ENCODE measurements at regions not wholly inside any gene's neighbourhood (a gene's known extent, or its start where the extent isn't known, plus 50 kb on each side); places are given as distances from the start of the nearest gene placed in this dataset.

GRCh38 chr5:167448376-167448775 is 843.1 kb upstream of the WWC1 start:
- ChIA-PET POLR2A (no interaction called here), CTCF (no interaction called here)
- no peak for ATAC-seq
- DNase-seq (ENCODE audit: low spot score) = no peak
- Mint-ChIP-seq H3K4me1 (peaks cover 21% of the 10 kb centered on the region), H3K36me3 (no peaks in the 10 kb centered on the region), H3K27ac (no peak overlapping the region), H3K27me3 (ENCODE audit: low read depth) (no peaks in the 10 kb centered on the region), H3K4me3 (no peak overlapping the region), H3K9me3 (no peaks in the 10 kb centered on the region)
- no peak for TF ChIP-seq TP53 (CRISPR knock-in tag; IDR thresholded peaks at IDR 0.05)
- no peak for TF ChIP-seq ZMAT4 (CRISPR knock-in tag; IDR thresholded peaks at IDR 0.05)
- no peak for TF ChIP-seq KAT7 (CRISPR knock-in tag; IDR thresholded peaks at IDR 0.05; ENCODE audit: borderline replicate concordance)
- no peak for TF ChIP-seq ZNF138 (CRISPR knock-in tag; conservative IDR thresholded peaks at IDR 0.05)
- no peak for TF ChIP-seq PRRX2 (CRISPR knock-in tag; IDR thresholded peaks at IDR 0.05)
- no peak for TF ChIP-seq ZNF671 (CRISPR knock-in tag; IDR thresholded peaks at IDR 0.05)

- no peak overlapping the region for H3K27ac Mint-ChIP-seq
- H3K36me3 Mint-ChIP-seq = no peaks in the 10 kb centered on the region
- POLR2A ChIA-PET = no interaction called here
- DNase-seq (ENCODE audit: low spot score) (no peak), ATAC-seq (no peak)
- H3K9me3 Mint-ChIP-seq = no peaks in the 10 kb centered on the region
- H3K4me3 Mint-ChIP-seq = no peak overlapping the region
- CTCF ChIA-PET = no interaction called here
- H3K4me1 Mint-ChIP-seq = peaks cover 27% of the 10 kb centered on the region
- TF ChIP-seq TCF7 (CRISPR knock-in tag; IDR thresholded peaks at IDR 0.05; ENCODE audit: low read depth) (no peak), ZNF263 (CRISPR knock-in tag; IDR thresholded peaks at IDR 0.05; ENCODE audit: low read depth) (no peak), EMX1 (CRISPR knock-in tag; IDR thresholded peaks at IDR 0.05) (no peak), ZNF138 (CRISPR knock-in tag; conservative IDR thresholded peaks at IDR 0.05) (no peak), USF1 (CRISPR knock-in tag; IDR thresholded peaks at IDR 0.05) (no peak), ZNF219 (CRISPR knock-in tag; IDR thresholded peaks at IDR 0.05; ENCODE audit: borderline replicate concordance) (no peak), ARID4B (CRISPR knock-in tag; IDR thresholded peaks at IDR 0.05; ENCODE audit: borderline replicate concordance) (no peak), NFE2L1 (CRISPR knock-in tag; IDR thresholded peaks at IDR 0.05) (no peak), TP53 (CRISPR knock-in tag; IDR thresholded peaks at IDR 0.05) (no peak), NR2C2 (CRISPR knock-in tag; IDR thresholded peaks at IDR 0.05) (no peak), ATF6 (CRISPR knock-in tag; IDR thresholded peaks at IDR 0.05) (no peak), ATF3 (CRISPR knock-in tag; conservative IDR thresholded peaks at IDR 0.05) (no peak), KAT7 (CRISPR knock-in tag; IDR thresholded peaks at IDR 0.05; ENCODE audit: borderline replicate concordance) (no peak), SP1 (CRISPR knock-in tag; conservative IDR thresholded peaks at IDR 0.05) (no peak), SMAD3 (CRISPR knock-in tag; IDR thresholded peaks at IDR 0.05; ENCODE audit: borderline replicate concordance) (no peak), ATF1 (CRISPR knock-in tag; IDR thresholded peaks at IDR 0.05) (no peak), RELA (CRISPR knock-in tag; IDR thresholded peaks at IDR 0.05; ENCODE audit: borderline replicate concordance) (no peak)
- H3K27me3 Mint-ChIP-seq (ENCODE audit: low read depth) = no peaks in the 10 kb centered on the region
Measured at GRCh38 chr5:167451076-167451475, 840.4 kb upstream of the WWC1 start.
